Thyroid gland (tissue), 4 donors: ENCODE measurements at regions not wholly inside any gene's neighbourhood (a gene's known extent, or its start where the extent isn't known, plus 50 kb on each side); places are given as distances from the start of the nearest gene placed in this dataset.
"Not testable (repeated sequence)": the region's sequence is repeated elsewhere in the genome, so short reads cannot be mapped to it uniquely, and the experiment has no call there.

Source experiments
- POLR2A ChIP-seq, 2 donors: fragments of 450-650 bp; IDR thresholded peaks; one replicate each; pipeline ENCODE4 v1.6.1; 2017; ENCODE audit warnings: antibody characterized with exemption in 2 of 2, mild to moderate bottlenecking in 2 of 2, moderate library complexity in 1 of 2
- TF ChIP-seq, protein P1 (sequence below), 6 experiments: fragments of 200-600 bp in 3 of 6; fragments of 450-650 bp in 3 of 6; sonication (generic) in 3 of 6; IDR thresholded peaks; one replicate each; pipeline ENCODE4 v1.5.1; 2016 to 2019; ENCODE audit warnings: antibody characterized with exemption in 6 of 6, mild to moderate bottlenecking in 2 of 6, inconsistent platforms in 1 of 6, moderate library complexity in 1 of 6

GRCh38 chr15:21355944-21356343 lies 84.4 kb downstream of the POTEB3 start:
- TF ChIP-seq, protein P1, sequence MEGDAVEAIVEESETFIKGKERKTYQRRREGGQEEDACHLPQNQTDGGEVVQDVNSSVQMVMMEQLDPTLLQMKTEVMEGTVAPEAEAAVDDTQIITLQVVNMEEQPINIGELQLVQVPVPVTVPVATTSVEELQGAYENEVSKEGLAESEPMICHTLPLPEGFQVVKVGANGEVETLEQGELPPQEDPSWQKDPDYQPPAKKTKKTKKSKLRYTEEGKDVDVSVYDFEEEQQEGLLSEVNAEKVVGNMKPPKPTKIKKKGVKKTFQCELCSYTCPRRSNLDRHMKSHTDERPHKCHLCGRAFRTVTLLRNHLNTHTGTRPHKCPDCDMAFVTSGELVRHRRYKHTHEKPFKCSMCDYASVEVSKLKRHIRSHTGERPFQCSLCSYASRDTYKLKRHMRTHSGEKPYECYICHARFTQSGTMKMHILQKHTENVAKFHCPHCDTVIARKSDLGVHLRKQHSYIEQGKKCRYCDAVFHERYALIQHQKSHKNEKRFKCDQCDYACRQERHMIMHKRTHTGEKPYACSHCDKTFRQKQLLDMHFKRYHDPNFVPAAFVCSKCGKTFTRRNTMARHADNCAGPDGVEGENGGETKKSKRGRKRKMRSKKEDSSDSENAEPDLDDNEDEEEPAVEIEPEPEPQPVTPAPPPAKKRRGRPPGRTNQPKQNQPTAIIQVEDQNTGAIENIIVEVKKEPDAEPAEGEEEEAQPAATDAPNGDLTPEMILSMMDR (IDR thresholded peaks at IDR 0.05): not testable (repeated sequence)
- TF ChIP-seq POLR2A (IDR thresholded peaks at IDR 0.05): not testable (repeated sequence)
